ENCODE measurements at regions not wholly inside any gene's neighbourhood (a gene's known extent, or its start where the extent isn't known, plus 50 kb on each side); places are given as distances from the start of the nearest gene placed in this dataset.
"Not testable (repeated sequence)": the region's sequence is repeated elsewhere in the genome, so short reads cannot be mapped to it uniquely, and the experiment has no call there.

- in situ Hi-C loops (cut with HindIII; ENCODE audit: low sequenced_read_pairs): no loop called here
Observed at GRCh38 chr2:3039188-3040065, 338.2 kb downstream of the EIPR1 start.

GRCh38 chr2:3038636-3039035 is 339.0 kb downstream of the EIPR1 start:
- in situ Hi-C loops (cut with HindIII; ENCODE audit: low sequenced_read_pairs): no loop called here

GRCh38 chr2:3037196-3038194 is 340.1 kb downstream of the EIPR1 start:
- in situ Hi-C loops (cut with HindIII; ENCODE audit: low sequenced_read_pairs): no loop called here

DNA sequence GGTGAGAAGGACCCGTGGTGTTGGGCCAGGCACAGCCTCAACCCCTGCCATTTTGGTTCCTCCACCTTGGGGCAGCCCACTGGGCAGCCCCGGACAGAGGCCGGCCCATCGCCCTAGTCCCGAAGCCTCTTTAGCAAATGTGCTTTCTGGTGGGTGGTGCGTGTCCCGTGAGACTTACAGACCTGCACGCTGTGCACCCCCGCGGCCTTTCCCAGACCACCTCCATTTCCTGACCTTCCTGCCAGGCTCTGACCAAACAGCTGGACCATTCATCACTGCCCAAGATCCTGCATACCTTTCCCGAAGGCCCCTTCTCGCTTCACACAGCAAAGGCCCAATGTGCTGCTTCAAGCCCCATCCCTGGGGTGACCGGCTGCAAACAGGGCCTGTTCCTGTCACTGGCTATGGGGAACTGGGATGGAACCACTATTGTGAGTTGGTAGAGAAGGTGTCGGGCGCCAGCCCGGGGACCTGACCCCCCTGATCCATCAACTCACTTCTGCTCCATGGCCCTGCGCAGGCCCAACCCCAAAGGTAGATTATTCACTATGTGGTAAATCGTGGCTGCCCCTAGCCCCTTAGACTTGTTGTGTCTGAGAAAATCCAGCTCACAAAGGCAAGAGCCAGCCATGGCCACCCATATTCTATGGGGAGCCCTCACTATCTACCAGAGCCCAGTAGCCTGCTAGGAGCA is 341.0 kb downstream of the EIPR1 start:
- in situ Hi-C loops (cut with HindIII; ENCODE audit: low sequenced_read_pairs): no loop called here

GRCh38 chr2:3035385-3036050 is 342.1 kb downstream of the EIPR1 start:
- in situ Hi-C loops (cut with HindIII; ENCODE audit: low sequenced_read_pairs): no loop called here

DNA sequence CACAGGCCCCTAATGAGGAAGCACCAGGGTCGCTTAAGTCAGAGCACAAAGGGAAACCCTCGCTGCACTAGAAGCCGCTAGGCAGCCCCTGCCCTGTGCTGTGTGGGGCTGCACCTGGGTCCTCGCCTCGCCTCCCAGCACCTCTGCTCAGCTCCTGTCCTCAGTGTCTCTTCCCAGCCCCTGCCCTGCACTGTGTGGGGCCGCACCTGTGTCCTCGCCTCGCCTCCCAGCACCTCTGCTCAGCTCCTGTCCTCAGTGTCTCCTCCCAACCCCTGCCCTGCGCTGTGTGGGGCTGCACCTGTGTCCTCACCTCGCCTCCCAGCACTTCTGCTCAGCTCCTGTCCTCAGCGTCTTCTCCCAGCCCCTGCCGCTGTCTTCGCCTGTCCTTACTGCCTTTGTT is 342.8 kb downstream of the EIPR1 start:
- in situ Hi-C loops (cut with HindIII; ENCODE audit: low sequenced_read_pairs): no loop called here

GRCh38 chr2:3034396-3034795 is 343.2 kb downstream of the EIPR1 start:
- in situ Hi-C loops (cut with HindIII; ENCODE audit: low sequenced_read_pairs): no loop called here

DNA sequence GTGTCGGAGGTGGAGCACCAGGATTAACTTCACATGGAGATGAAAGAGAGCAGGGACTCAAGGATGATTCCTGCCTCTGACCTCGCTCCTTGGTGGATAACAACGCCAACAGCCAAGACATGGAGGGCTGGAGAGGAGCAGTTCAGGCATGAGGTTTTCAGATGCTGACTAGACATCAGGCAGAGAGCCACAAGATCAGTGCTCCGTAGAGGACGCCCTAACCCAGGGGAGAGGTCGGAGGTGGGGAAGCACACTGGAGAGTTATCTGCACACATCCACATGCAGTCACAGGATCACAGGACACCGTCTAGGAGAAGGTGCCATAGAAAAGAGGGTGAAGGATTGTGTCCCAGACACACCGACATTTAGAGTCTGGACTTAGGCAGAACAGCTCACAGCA is 344.3 kb downstream of the EIPR1 start:
- in situ Hi-C loops (cut with HindIII; ENCODE audit: low sequenced_read_pairs): no loop called here

DNA sequence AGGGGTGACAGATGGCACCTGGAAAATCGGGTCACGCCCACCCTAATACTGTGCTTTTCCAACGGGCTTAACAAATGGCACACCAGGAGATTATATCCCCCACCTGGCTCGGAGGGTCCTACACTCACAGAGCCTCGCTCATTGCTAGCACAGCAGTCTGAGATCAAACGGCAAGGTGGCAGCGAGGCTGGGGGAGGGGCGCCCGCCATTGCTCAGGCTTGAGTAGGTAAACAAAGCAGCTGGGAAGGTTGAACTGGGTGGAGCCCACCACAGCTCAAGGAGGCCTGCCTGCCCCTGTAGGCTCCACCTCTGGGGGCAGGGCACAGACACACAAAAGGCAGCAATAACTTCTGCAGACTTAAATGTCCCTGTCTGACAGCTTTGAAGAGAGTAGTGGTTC is 346.8 kb downstream of the EIPR1 start:
- in situ Hi-C loops (cut with HindIII; ENCODE audit: low sequenced_read_pairs): not testable (repeated sequence)

DNA sequence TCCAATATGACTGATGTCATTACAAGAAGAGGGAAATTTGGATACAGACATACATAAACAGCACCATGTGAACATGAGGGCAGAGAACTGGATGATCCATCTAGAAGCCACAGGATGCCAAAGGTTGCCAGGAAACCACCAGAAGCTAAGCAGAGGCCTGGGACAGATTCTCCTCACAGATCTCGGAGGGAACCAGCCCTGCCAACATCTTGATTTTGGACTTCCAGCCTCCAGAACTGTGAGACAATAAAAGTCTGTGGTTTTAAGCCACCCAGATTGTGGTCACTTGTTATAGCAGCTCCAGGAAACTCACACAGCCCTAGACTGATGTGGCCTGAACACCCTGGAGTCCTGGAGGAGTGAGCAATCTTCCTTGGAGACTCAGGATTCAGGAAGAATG is 351.6 kb downstream of the EIPR1 start:
- in situ Hi-C loops (cut with HindIII; ENCODE audit: low sequenced_read_pairs): no loop called here

DNA sequence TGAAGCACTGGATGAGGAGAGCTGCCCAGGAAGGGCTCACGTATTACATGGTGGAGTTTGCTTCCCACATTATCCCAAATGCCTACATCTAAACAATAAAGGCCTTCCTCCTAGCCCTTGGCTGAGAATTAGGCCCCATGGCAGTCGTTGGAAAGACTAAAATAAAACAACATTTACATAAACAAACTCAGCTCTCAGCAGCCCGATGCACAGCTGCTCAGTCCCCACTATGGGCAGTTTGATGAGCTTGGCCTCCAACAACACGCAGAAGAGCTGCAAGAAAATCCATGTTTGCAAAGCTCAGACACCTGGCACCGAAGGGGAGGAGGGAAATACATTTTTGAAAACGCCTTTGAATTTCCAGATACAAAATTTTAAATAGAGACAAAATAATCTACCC is 352.4 kb downstream of the EIPR1 start:
- in situ Hi-C loops (cut with HindIII; ENCODE audit: low sequenced_read_pairs): no loop called here

GRCh38 chr2:3024401-3024935 is 353.1 kb downstream of the EIPR1 start:
- in situ Hi-C loops (cut with HindIII; ENCODE audit: low sequenced_read_pairs): no loop called here

- in situ Hi-C loops (cut with HindIII; ENCODE audit: low sequenced_read_pairs): no loop called here
Observed at GRCh38 chr2:3023531-3023930, 354.1 kb downstream of the EIPR1 start.

DNA sequence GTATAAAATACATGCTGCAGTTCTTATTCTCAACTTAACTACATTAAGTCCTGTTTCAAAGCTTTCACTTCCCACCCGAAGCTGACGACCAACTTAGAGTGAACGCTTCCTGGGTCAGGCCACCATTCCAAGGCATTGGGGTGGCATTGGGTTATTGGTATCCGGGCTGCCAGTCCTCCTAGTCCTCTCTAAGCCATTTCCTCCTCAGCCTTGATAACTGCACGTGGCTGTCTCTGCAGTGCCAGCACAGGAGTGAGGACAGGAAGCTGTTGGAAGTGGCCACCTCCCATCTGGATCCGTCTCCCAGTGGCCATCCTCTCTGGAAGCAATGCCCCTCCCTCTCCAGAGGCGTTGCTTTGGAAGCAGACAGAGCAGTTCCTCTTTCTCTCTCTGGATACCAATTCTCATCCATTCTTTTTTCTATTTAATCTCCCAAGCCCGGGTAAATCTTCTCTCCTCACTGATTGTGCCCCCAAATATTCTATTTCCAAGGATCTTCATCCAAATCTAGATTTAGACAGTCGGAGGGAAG is 354.7 kb downstream of the EIPR1 start:
- in situ Hi-C loops (cut with HindIII; ENCODE audit: low sequenced_read_pairs): no loop called here

- in situ Hi-C loops (cut with HindIII; ENCODE audit: low sequenced_read_pairs): no loop called here
Observed at GRCh38 chr2:3021720-3022119, 355.9 kb downstream of the EIPR1 start.

GRCh38 chr2:3010001-3010400 is 367.6 kb downstream of the EIPR1 start:
- in situ Hi-C loops (cut with HindIII; ENCODE audit: low sequenced_read_pairs): no loop called here

DNA sequence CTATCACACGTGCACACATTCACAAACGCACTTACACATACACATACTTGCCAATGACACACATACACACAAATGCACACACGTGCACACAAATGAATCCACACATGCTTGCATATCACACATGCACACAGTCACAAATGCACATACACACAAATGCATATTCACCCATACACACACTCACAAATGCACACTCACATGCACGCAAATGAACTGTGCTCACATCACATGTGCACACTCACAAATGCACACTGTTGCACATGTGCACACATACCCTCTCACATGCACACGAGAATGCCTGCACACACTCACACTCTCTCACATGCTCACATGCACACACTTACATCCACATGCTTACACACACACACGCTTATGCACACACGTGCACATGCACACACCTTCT is 368.1 kb downstream of the EIPR1 start:
- in situ Hi-C loops (cut with HindIII; ENCODE audit: low sequenced_read_pairs): no loop called here

- in situ Hi-C loops (cut with HindIII; ENCODE audit: low sequenced_read_pairs): no loop called here
Observed at GRCh38 chr2:3009005-3009404, 368.6 kb downstream of the EIPR1 start.

DNA sequence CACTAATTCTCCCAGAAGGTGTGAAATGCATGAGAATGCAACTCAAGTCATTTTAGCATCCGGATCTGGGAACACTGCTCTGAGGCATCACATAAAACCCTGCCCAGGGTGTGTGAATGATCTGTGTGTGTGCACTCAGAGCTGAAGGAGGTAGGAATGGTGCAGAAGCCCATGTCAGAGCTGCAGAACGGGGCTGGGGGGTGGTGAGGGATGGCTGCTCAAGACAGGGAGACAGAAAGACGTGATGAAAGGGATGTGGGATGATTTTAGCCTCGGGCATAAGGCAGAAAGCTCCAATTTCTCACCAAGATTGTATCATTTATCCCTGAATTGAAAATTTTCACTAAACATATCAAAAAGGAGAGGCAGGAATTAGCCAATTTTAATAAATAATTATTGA is 369.1 kb downstream of the EIPR1 start:
- in situ Hi-C loops (cut with HindIII; ENCODE audit: low sequenced_read_pairs): no loop called here

GRCh38 chr2:3007135-3007534 is 370.5 kb downstream of the EIPR1 start:
- in situ Hi-C loops (cut with HindIII; ENCODE audit: low sequenced_read_pairs): no loop called here

Data from endothelial cell of hepatic sinusoid (primary cell).